ENCODE measurements at regions not wholly inside any gene's neighbourhood (a gene's known extent, or its start where the extent isn't known, plus 50 kb on each side); places are given as distances from the start of the nearest gene placed in this dataset.

DNA sequence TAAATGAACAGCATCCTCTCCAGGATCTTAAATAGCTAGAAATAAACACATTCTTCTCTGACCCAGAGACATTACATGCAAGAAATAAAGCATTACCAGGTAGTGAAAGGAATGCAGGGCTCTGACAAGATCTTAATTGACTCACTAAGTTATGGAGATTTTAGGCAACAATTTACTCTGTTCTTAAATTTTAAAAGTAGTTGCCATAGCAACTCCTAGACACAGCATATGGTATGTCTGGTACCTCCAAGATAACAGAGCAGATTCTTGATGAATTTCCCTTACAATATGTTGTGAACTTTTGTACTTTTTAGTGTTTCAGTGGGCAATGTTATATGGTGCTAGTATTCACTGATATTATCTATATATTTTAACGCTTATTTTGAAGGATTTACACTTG lies 76.7 kb upstream of the G2E3 start:
- Histone ChIP-seq H3K9me3 (ENCODE audit: control insufficient read depth, insufficient read depth, low read length) (no peaks in the 10 kb centered on the region), H3K4me3 (ENCODE audit: low read length) (no peak overlapping the region), H3K27ac (ENCODE audit: low read length) (no peak overlapping the region), H3K27me3 (ENCODE audit: control insufficient read depth, insufficient read depth, low read length) (no peaks in the 10 kb centered on the region), H3K36me3 (ENCODE audit: control insufficient read depth, insufficient read depth, low read length) (no peaks in the 10 kb centered on the region), H3K4me1 (ENCODE audit: control insufficient read depth, insufficient read depth, low read length) (0 out of 2 replicates have a peak, but pooled peaks cover 2% of the 10 kb centered on the region)
- DNase-seq (ENCODE audit: low read depth, low spot score), result no peak
- no CpG with 5 or more reads among the region's 1 CpG for WGBS (ENCODE audit: insufficient coverage, insufficient read length)

DNA sequence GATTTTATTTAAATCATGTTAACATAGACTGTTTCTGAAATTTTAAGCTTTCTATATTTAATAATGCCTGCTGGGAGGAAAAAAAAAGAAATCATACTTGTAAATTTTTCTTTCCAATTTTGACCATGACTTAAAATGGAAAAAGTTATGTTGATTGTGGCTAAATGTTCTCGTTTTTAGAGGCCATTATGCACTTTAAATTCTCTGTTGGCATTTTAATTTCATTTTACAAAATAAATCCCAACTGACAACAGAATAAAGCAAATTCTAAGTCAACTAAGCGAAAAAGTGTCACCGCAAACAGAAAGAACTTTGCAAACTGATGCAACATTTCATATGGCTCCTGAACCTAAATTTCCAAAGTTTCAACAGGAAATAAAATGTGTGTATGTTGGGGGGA lies 74.8 kb upstream of the G2E3 start:
- DNase-seq (ENCODE audit: low read depth, low spot score), result no peak
- H3K27ac ChIP-seq (ENCODE audit: low read length), result no peak overlapping the region
- no peaks in the 10 kb centered on the region for H3K36me3 ChIP-seq (ENCODE audit: control insufficient read depth, insufficient read depth, low read length)
- H3K4me1 ChIP-seq (ENCODE audit: control insufficient read depth, insufficient read depth, low read length), result 0 out of 2 replicates have a peak, but pooled peaks cover 2% of the 10 kb centered on the region
- no CpG with 5 or more reads among the region's 3 CpGs for WGBS (ENCODE audit: insufficient coverage, insufficient read length)
- H3K4me3 ChIP-seq (ENCODE audit: low read length), result no peak overlapping the region
- no peaks in the 10 kb centered on the region for H3K27me3 ChIP-seq (ENCODE audit: control insufficient read depth, insufficient read depth, low read length)
- no peaks in the 10 kb centered on the region for H3K9me3 ChIP-seq (ENCODE audit: control insufficient read depth, insufficient read depth, low read length)

DNA sequence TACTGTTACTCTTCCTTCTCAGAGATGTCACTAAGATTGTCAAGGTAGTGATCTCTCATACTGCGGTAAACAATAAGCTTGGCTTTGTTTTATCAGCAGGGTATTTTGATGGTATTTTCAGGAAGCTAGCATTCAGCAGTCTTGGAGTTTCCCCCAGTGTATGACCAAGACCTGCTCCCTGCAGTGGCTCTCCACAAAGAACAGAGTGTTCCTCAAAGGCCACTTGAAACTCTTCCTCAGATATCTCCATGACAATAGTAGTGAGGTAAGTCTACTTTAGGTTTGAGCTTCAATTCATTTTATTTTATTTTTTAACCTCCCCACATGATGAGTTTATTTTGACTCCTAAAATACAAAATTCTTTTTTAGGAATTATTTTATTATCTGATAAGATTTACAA lies 74.0 kb upstream of the G2E3 start:
- H3K4me3 ChIP-seq (ENCODE audit: low read length), result no peak overlapping the region
- no peaks in the 10 kb centered on the region for H3K9me3 ChIP-seq (ENCODE audit: control insufficient read depth, insufficient read depth, low read length)
- peak; percentile 22 for DNase-seq (ENCODE audit: low read depth, low spot score)
- no CpG with 5 or more reads among the region's 1 CpG for WGBS (ENCODE audit: insufficient coverage, insufficient read length)
- no peak overlapping the region for H3K27ac ChIP-seq (ENCODE audit: low read length)
- no peaks in the 10 kb centered on the region for H3K27me3 ChIP-seq (ENCODE audit: control insufficient read depth, insufficient read depth, low read length)
- H3K4me1 ChIP-seq (ENCODE audit: control insufficient read depth, insufficient read depth, low read length), result 0 out of 2 replicates have a peak, but pooled peaks cover 2% of the 10 kb centered on the region
- H3K36me3 ChIP-seq (ENCODE audit: control insufficient read depth, insufficient read depth, low read length), result no peaks in the 10 kb centered on the region

DNA sequence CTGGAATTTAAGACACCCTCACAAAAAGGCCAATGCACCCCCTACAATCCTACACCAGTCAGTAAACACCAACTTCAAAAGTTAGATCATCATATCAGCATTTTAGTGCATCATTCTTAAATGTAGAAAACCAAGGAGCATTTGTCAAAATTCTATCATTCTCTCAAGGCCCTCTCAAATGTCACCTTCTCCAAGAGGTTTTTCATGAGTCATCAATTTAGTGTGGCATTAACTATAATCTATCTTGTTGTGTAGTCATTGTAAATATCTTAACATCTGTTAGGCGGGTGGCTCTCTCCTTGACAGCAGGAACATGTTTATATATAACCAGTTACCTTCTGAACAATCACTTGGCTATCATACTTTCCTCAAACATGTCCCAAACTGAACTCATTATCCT lies 62.1 kb upstream of the G2E3 start:
- Histone ChIP-seq H3K36me3 (ENCODE audit: control insufficient read depth, insufficient read depth, low read length) (no peaks in the 10 kb centered on the region), H3K4me1 (ENCODE audit: control insufficient read depth, insufficient read depth, low read length) (no peaks in the 10 kb centered on the region), H3K4me3 (ENCODE audit: low read length) (no peak overlapping the region), H3K27me3 (ENCODE audit: control insufficient read depth, insufficient read depth, low read length) (no peaks in the 10 kb centered on the region), H3K9me3 (ENCODE audit: control insufficient read depth, insufficient read depth, low read length) (no peaks in the 10 kb centered on the region), H3K27ac (ENCODE audit: low read length) (no peak overlapping the region)
- no CpG with 5 or more reads among the region's 1 CpG for WGBS (ENCODE audit: insufficient coverage, insufficient read length)
- no peak for DNase-seq (ENCODE audit: low read depth, low spot score)

DNA sequence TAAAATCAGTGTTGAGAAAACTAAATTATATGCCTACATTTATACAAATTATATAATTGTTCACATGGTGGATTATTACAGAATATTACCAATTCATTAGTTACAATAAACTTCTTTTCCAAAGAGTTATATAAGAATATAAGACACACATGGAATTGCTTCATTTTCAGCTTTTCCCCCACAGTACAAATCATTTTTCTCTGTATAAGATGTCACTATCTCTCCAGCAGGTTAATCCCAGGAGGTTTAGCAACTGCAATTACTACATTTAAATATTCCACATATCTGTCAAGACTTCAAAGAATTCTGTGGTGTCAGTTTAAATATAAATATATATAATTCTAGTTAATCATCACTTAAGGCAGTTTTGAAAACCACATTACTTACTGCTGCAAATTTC lies 59.6 kb upstream of the G2E3 start:
- no peaks in the 10 kb centered on the region for H3K4me1 ChIP-seq (ENCODE audit: control insufficient read depth, insufficient read depth, low read length)
- no peak for DNase-seq (ENCODE audit: low read depth, low spot score)
- H3K9me3 ChIP-seq (ENCODE audit: control insufficient read depth, insufficient read depth, low read length), result no peaks in the 10 kb centered on the region
- H3K27me3 ChIP-seq (ENCODE audit: control insufficient read depth, insufficient read depth, low read length), result no peaks in the 10 kb centered on the region
- no peaks in the 10 kb centered on the region for H3K36me3 ChIP-seq (ENCODE audit: control insufficient read depth, insufficient read depth, low read length)
- no peak overlapping the region for H3K4me3 ChIP-seq (ENCODE audit: low read length)
- no peak overlapping the region for H3K27ac ChIP-seq (ENCODE audit: low read length)

DNA sequence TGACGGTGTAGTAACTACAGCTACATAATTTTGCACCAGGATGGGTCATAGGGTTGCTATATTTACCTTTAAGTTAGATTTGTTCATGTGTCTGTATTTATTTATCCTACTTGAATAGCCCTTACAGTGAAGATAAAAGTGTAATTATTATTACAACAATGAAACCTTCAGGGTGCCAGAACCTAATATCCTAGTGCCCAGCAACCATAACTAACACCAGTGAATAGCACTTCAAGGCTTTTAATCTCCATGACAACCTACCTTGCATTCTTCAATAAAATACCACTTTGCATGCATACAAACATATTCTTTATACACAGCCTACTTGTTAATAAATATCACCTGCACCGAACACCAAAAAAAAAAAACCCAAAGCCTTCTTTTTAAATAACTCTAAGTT lies 58.7 kb upstream of the G2E3 start:
- no peak overlapping the region for H3K4me3 ChIP-seq (ENCODE audit: low read length)
- no peak for DNase-seq (ENCODE audit: low read depth, low spot score)
- H3K27ac ChIP-seq (ENCODE audit: low read length), result no peak overlapping the region
- H3K36me3 ChIP-seq (ENCODE audit: control insufficient read depth, insufficient read depth, low read length), result no peaks in the 10 kb centered on the region
- no CpG with 5 or more reads among the region's 2 CpGs for WGBS (ENCODE audit: insufficient coverage, insufficient read length)
- no peaks in the 10 kb centered on the region for H3K9me3 ChIP-seq (ENCODE audit: control insufficient read depth, insufficient read depth, low read length)
- no peaks in the 10 kb centered on the region for H3K4me1 ChIP-seq (ENCODE audit: control insufficient read depth, insufficient read depth, low read length)
- H3K27me3 ChIP-seq (ENCODE audit: control insufficient read depth, insufficient read depth, low read length), result no peaks in the 10 kb centered on the region

DNA sequence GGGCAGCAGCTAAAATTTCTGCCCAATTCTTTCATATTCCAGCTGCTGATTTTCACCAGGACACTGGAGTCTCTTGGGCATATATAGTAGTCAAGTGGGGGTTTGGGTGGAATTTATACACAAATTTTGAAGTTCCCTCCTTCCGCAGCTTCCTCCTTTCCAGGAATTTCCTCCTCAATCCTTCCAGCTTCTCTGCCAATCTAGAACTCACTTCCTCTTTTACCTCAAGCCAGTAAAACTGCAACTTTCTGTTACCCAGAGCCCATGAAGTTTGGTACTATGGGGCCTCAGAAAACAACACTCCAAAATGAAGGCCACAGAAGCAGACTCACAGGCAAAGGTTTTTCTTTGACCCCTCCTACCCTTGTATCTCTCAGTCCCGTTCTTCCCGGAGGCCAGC lies 51.7 kb upstream of the G2E3 start:
- DNase-seq (ENCODE audit: low read depth, low spot score), result no peak
- H3K9me3 ChIP-seq (ENCODE audit: control insufficient read depth, insufficient read depth, low read length), result no peaks in the 10 kb centered on the region
- no CpG with 5 or more reads among the region's 3 CpGs for WGBS (ENCODE audit: insufficient coverage, insufficient read length)
- no peaks in the 10 kb centered on the region for H3K4me1 ChIP-seq (ENCODE audit: control insufficient read depth, insufficient read depth, low read length)
- no peak overlapping the region for H3K4me3 ChIP-seq (ENCODE audit: low read length)
- H3K36me3 ChIP-seq (ENCODE audit: control insufficient read depth, insufficient read depth, low read length), result no peaks in the 10 kb centered on the region
- no peak overlapping the region for H3K27ac ChIP-seq (ENCODE audit: low read length)
- H3K27me3 ChIP-seq (ENCODE audit: control insufficient read depth, insufficient read depth, low read length), result no peaks in the 10 kb centered on the region
